T-cell (primary cell): ENCODE measurements at regions not wholly inside any gene's neighbourhood (a gene's known extent, or its start where the extent isn't known, plus 50 kb on each side); places are given as distances from the start of the nearest gene placed in this dataset.
A peak's percentile ranks its signal among the peaks of the same experiment; 100 is the strongest.

Experiments used
- ATAC-seq, 4 experiments: fragments of 200-7000 bp in 3 of 4; fragments of 150-1000 bp in 1 of 4; cut with Tn5 transposase; replicated peaks in 1 of 4; 1 replicate in 3 of 4; 2 replicates in 1 of 4; pipeline ENCODE4 v1.10.0; 2021; ENCODE audit warnings: moderate library complexity in 3 of 4, mild to moderate bottlenecking in 2 of 4, moderate number of reproducible peaks in 1 of 4
- CTCF ChIA-PET, 2 donors: fragments of 300-600 bp; sonication (Branson Sonifier 250); formaldehyde crosslinking; loops; one replicate each; lab custom pipeline; 2022; ENCODE audit warnings: antibody characterized with exemption in 2 of 2; lab: Charles Lee
- POLR2A ChIA-PET, 2 donors: fragments of 300-600 bp; sonication (Branson Sonifier 250); formaldehyde crosslinking; loops; one replicate each; lab custom pipeline; 2022; ENCODE audit warnings: antibody characterized with exemption in 2 of 2; lab: Charles Lee
- DNase-seq, 35 experiments: peaks; one replicate each; pipeline versions ENCODE4 v3.0.0 to v3.0.0-alpha.2; 2013 to 2023
- H3K27ac ChIP-seq: one replicate; pipeline ENCODE4 v1.5.1; 2013; ENCODE audit warnings: low read length
- H3K27me3 ChIP-seq, 2 experiments: replicated peaks in 1 of 2; 1 replicate in 1 of 2; 2 replicates in 1 of 2; pipeline versions ENCODE4 v1.6.1 to v1.7.0; 2013; ENCODE audit warnings: low read length in 1 of 2, mixed read lengths in 1 of 2; ENCODE audit not compliant: control insufficient read depth in 2 of 2, insufficient read depth in 2 of 2; ENCODE audit errors: extremely low read depth in 1 of 2
- H3K36me3 ChIP-seq, 2 donors: 1 replicate in 1 of 2; 2 replicates in 1 of 2; pipeline versions ENCODE4 v1.6.1 to v1.7.0; 2013; ENCODE audit warnings: low read length in 1 of 2; ENCODE audit not compliant: control insufficient read depth in 2 of 2, insufficient read depth in 1 of 2; ENCODE audit errors: extremely low read depth in 1 of 2
- H3K4me1 ChIP-seq, 2 experiments: 1 replicate in 1 of 2; 2 replicates in 1 of 2; pipeline versions ENCODE4 v1.6.1 to v1.7.0; 2013; ENCODE audit warnings: low read length in 2 of 2, mixed read lengths in 1 of 2; ENCODE audit not compliant: insufficient read depth in 2 of 2, control insufficient read depth in 1 of 2; ENCODE audit errors: extremely low read depth in 1 of 2
- H3K4me3 ChIP-seq, 2 donors: 1 replicate in 1 of 2; 2 replicates in 1 of 2; pipeline versions ENCODE4 v1.5.1 to v1.7.0; 2013; ENCODE audit warnings: mild to moderate bottlenecking in 2 of 2, low read length in 1 of 2, moderate library complexity in 1 of 2; ENCODE audit not compliant: control insufficient read depth in 1 of 2; ENCODE audit errors: extremely low read depth in 1 of 2
- H3K9me3 ChIP-seq: 2 replicates; pipeline ENCODE4 v1.7.0; 2013
- H3K27ac Mint-ChIP-seq, 2 donors: one replicate each; pipeline ENCODE4 v1.8.0; 2020 to 2021; ENCODE audit warnings: mild to moderate bottlenecking in 2 of 2, mixed read lengths in 2 of 2
- H3K27me3 Mint-ChIP-seq, 2 donors: one replicate each; pipeline ENCODE4 v1.8.0; 2021 to 2022; ENCODE audit warnings: mixed read lengths in 2 of 2
- H3K36me3 Mint-ChIP-seq: one replicate; pipeline ENCODE4 v1.8.0; 2021; ENCODE audit warnings: mixed read lengths
- H3K4me1 Mint-ChIP-seq, 3 donors: one replicate each; pipeline ENCODE4 v1.8.0; 2020 to 2022; ENCODE audit warnings: mixed read lengths in 3 of 3, mild to moderate bottlenecking in 1 of 3
- H3K4me3 Mint-ChIP-seq, 3 donors: one replicate each; pipeline ENCODE4 v1.8.0; 2020 to 2022; ENCODE audit warnings: mild to moderate bottlenecking in 3 of 3, mixed read lengths in 3 of 3, moderate library complexity in 3 of 3
- H3K9me3 Mint-ChIP-seq, 3 donors: one replicate each; pipeline ENCODE4 v1.8.0; 2020 to 2022; ENCODE audit warnings: mixed read lengths in 3 of 3
- WGBS: methylation state at CpG from one replicate; pipeline ENCODE4 v1.1.5; 2013; ENCODE audit warnings: missing lambda C conversion rate; ENCODE audit not compliant: insufficient coverage; 5-methylcytosine and 5-hydroxymethylcytosine counted together

- H3K27ac Mint-ChIP-seq: no peak overlapping the region
- WGBS: 85% methylated on average over 2 of the region's 6 CpGs
- H3K4me3 Mint-ChIP-seq: no peak overlapping the region
- peaks cover 25 to 36% (median 27%) of the 10 kb centered on the region in 3 donors for H3K4me1 Mint-ChIP-seq
- POLR2A ChIA-PET: no interaction called here
- Histone ChIP-seq H3K36me3 (no peaks in the 10 kb centered on the region), H3K4me1 (peaks cover 17 to 19% of the 10 kb centered on the region in 2 experiments), H3K27ac (no peak overlapping the region), H3K9me3 (no peaks in the 10 kb centered on the region), H3K27me3 (peaks cover 0 to 3% of the 10 kb centered on the region in 2 experiments), H3K4me3 (no peak overlapping the region)
- H3K36me3 Mint-ChIP-seq: no peaks in the 10 kb centered on the region
- ATAC-seq (no peak), DNase-seq (peak in 1 of 35 experiments; percentile 4)
- no peaks in the 10 kb centered on the region for H3K27me3 Mint-ChIP-seq
- CTCF ChIA-PET: interaction anchor here in 1 of 2 donors (0.9 kb wide), 1 partner anchor 65 kb away, joined by 3 read pairs; the partner anchor contains the start of gene SESN3
- no peaks in the 10 kb centered on the region for H3K9me3 Mint-ChIP-seq
Observed at GRCh38 chr11:95296621-95297025, 65.6 kb upstream of the SESN3 start.

GRCh38 chr11:95296165-95296564, 65.2 kb upstream of the SESN3 start:
- Mint-ChIP-seq H3K36me3 (no peaks in the 10 kb centered on the region), H3K4me1 (peaks cover 25 to 36% (median 27%) of the 10 kb centered on the region in 3 donors), H3K9me3 (no peaks in the 10 kb centered on the region), H3K27ac (no peak overlapping the region), H3K27me3 (no peaks in the 10 kb centered on the region), H3K4me3 (no peak overlapping the region)
- H3K27me3 ChIP-seq: peaks cover 0 to 3% of the 10 kb centered on the region in 2 experiments
- no peak overlapping the region for H3K4me3 ChIP-seq
- ATAC-seq (no peak), DNase-seq (no peak)
- ChIA-PET CTCF (no interaction called here), POLR2A (no interaction called here)
- no peaks in the 10 kb centered on the region for H3K9me3 ChIP-seq
- H3K4me1 ChIP-seq: peaks cover 17 to 19% of the 10 kb centered on the region in 2 experiments
- no peak overlapping the region for H3K27ac ChIP-seq
- no peaks in the 10 kb centered on the region for H3K36me3 ChIP-seq

GRCh38 chr11:95295382-95296149, 64.6 kb upstream of the SESN3 start:
- no peak overlapping the region for H3K4me3 Mint-ChIP-seq
- DNase-seq (no peak), ATAC-seq (no peak)
- no peak overlapping the region for H3K27ac ChIP-seq
- WGBS: 100% methylated on average over 1 of the region's 8 CpGs
- H3K4me3 ChIP-seq: no peak overlapping the region
- H3K27me3 ChIP-seq: peaks cover 0 to 3% of the 10 kb centered on the region in 2 experiments
- H3K27me3 Mint-ChIP-seq: no peaks in the 10 kb centered on the region
- no peaks in the 10 kb centered on the region for H3K9me3 ChIP-seq
- H3K9me3 Mint-ChIP-seq: no peaks in the 10 kb centered on the region
- POLR2A ChIA-PET: no interaction called here
- H3K36me3 ChIP-seq: no peaks in the 10 kb centered on the region
- no peaks in the 10 kb centered on the region for H3K36me3 Mint-ChIP-seq
- H3K4me1 Mint-ChIP-seq: peaks cover 25 to 36% (median 27%) of the 10 kb centered on the region in 3 donors
- CTCF ChIA-PET: no interaction called here
- peaks cover 17 to 19% of the 10 kb centered on the region in 2 experiments for H3K4me1 ChIP-seq
- H3K27ac Mint-ChIP-seq: no peak overlapping the region

GRCh38 chr11:95294701-95295100, 63.7 kb upstream of the SESN3 start:
- peaks cover 24 to 33% (median 25%) of the 10 kb centered on the region in 3 donors for H3K4me1 Mint-ChIP-seq
- Histone ChIP-seq H3K4me1 (peaks cover 13 to 17% of the 10 kb centered on the region in 2 experiments), H3K4me3 (no peak overlapping the region), H3K36me3 (no peaks in the 10 kb centered on the region), H3K27me3 (peaks cover 0 to 3% of the 10 kb centered on the region in 2 experiments), H3K9me3 (no peaks in the 10 kb centered on the region), H3K27ac (no peak overlapping the region)
- H3K36me3 Mint-ChIP-seq: no peaks in the 10 kb centered on the region
- ATAC-seq: no peak
- H3K27ac Mint-ChIP-seq: no peak overlapping the region
- H3K4me3 Mint-ChIP-seq: no peak overlapping the region
- DNase-seq: no peak
- ChIA-PET POLR2A (no interaction called here), CTCF (no interaction called here)
- no CpG with 5 or more reads among the region's 1 CpG for WGBS
- no peaks in the 10 kb centered on the region for H3K9me3 Mint-ChIP-seq
- H3K27me3 Mint-ChIP-seq: no peaks in the 10 kb centered on the region

GRCh38 chr11:95293116-95293515, 62.1 kb upstream of the SESN3 start:
- H3K9me3 Mint-ChIP-seq: no peaks in the 10 kb centered on the region
- H3K4me3 ChIP-seq: no peak overlapping the region
- peaks cover 8 to 17% (median 10%) of the 10 kb centered on the region in 3 donors for H3K4me1 Mint-ChIP-seq
- no peak overlapping the region for H3K4me3 Mint-ChIP-seq
- H3K27ac ChIP-seq: no peak overlapping the region
- POLR2A ChIA-PET: no interaction called here
- H3K27ac Mint-ChIP-seq: no peak overlapping the region
- no peaks in the 10 kb centered on the region for H3K36me3 Mint-ChIP-seq
- no peaks in the 10 kb centered on the region for H3K9me3 ChIP-seq
- H3K36me3 ChIP-seq: no peaks in the 10 kb centered on the region
- CTCF ChIA-PET: no interaction called here
- peaks cover 0 to 3% of the 10 kb centered on the region in 2 experiments for H3K27me3 ChIP-seq
- 100% methylated on average over 1 of the region's 3 CpGs for WGBS
- H3K27me3 Mint-ChIP-seq: no peaks in the 10 kb centered on the region
- ATAC-seq (no peak), DNase-seq (no peak)
- peaks cover 3% of the 10 kb centered on the region in 2 experiments for H3K4me1 ChIP-seq

GRCh38 chr11:95291946-95292345, 60.9 kb upstream of the SESN3 start:
- ChIA-PET CTCF (no interaction called here), POLR2A (interaction anchor here in 1 of 2 donors (0.6 kb wide), 1 partner anchor 11 kb away, joined by 5 read pairs; no protein-coding TSS in a partner anchor)
- Histone ChIP-seq H3K36me3 (no peaks in the 10 kb centered on the region), H3K27ac (no peak overlapping the region), H3K9me3 (no peaks in the 10 kb centered on the region), H3K27me3 (peaks cover 0 to 3% of the 10 kb centered on the region in 2 experiments), H3K4me3 (no peak overlapping the region), H3K4me1 (no peaks in the 10 kb centered on the region)
- no peak for ATAC-seq
- Mint-ChIP-seq H3K27me3 (no peaks in the 10 kb centered on the region), H3K4me1 (peaks cover 0 to 5% (median 4%) of the 10 kb centered on the region in 3 donors), H3K4me3 (no peak overlapping the region), H3K36me3 (no peaks in the 10 kb centered on the region), H3K9me3 (no peaks in the 10 kb centered on the region), H3K27ac (no peak overlapping the region)
- DNase-seq: no peak
- WGBS: 85% methylated on average over 4 of the region's 4 CpGs
